K562 (cell line): ENCODE measurements at regions not wholly inside any gene's neighbourhood (a gene's known extent, or its start where the extent isn't known, plus 50 kb on each side); places are given as distances from the start of the nearest gene placed in this dataset.

Experiments used
- ATAC-seq: fragments of 200-7000 bp; cut with Tn5 transposase; 3 replicates; pipeline ENCODE4 v1.9.1; 2020; ENCODE audit warnings: moderate library complexity
- BruUV-seq: library from RNA; stranded (reverse); fragments of 400-500 nt; replicated peaks from 2 replicates; lab custom pipeline; 2021; lab: Mats Ljungman, UMichigan
- CTCF ChIA-PET: fragments of 300-600 bp; formaldehyde crosslinking; extraction: SDS; loops from one replicate; lab custom pipeline; 2021; ENCODE audit warnings: low intra/inter-chr PET ratio; lab: Yijun Ruan, JAX
- POLR2A ChIA-PET: fragments of 300-600, 350-650 bp; sonication (Branson Sonifier 250); formaldehyde crosslinking; extraction: SDS; loops from one replicate; lab custom pipeline; 2021; ENCODE audit warnings: antibody characterized with exemption, inconsistent platforms; lab: Yijun Ruan, JAX
- DNase-seq, 4 experiments: peaks; one replicate each; pipeline versions ENCODE4 v3.0.0 to v3.0.0-alpha.2; 2011 to 2018; ENCODE audit warnings: low spot score in 3 of 4, mixed read lengths in 3 of 4; ENCODE audit errors: extremely low read depth in 1 of 4
- FAIRE-seq: peaks from 2 replicates; lab custom pipeline; 2011; peaks lifted over from hg19 to GRCh38; lab: Jason Lieb, UNC
- H2AFZ ChIP-seq: 2 replicates; pipeline ENCODE4 v1.6.0; 2011; ENCODE audit warnings: low read depth, low read length, control low read depth, inconsistent platforms
- H3K27ac ChIP-seq: fragments of 200-600 bp; 3 replicates; pipeline ENCODE4 v1.8.0; 2011; ENCODE audit warnings: low read depth, mild to moderate bottlenecking, control low read depth, inconsistent platforms, low read length, moderate library complexity, mixed read lengths; ENCODE audit errors: extremely low read depth
- H3K27me3 ChIP-seq, 2 experiments: fragments of 300-600 bp in 1 of 2; 2 replicates in 1 of 2; 3 replicates in 1 of 2; pipeline versions ENCODE4 v1.6.0 to v1.8.0; 2011; ENCODE audit warnings: inconsistent platforms in 2 of 2, low read length in 2 of 2, mild to moderate bottlenecking in 1 of 2, mixed read lengths in 1 of 2, moderate library complexity in 1 of 2; ENCODE audit not compliant: control insufficient read depth in 2 of 2, insufficient read depth in 2 of 2
- H3K36me3 ChIP-seq: fragments of 300-600 bp; 3 replicates; pipeline ENCODE4 v1.8.0; 2011; ENCODE audit warnings: mild to moderate bottlenecking, low read length, inconsistent platforms; ENCODE audit not compliant: control insufficient read depth, insufficient read depth
- H3K4me1 ChIP-seq, 2 experiments: fragments of 200-600 bp in 1 of 2; replicated peaks in 1 of 2; 2 replicates in 1 of 2; 3 replicates in 1 of 2; pipeline versions ENCODE4 v1.5.1 to v1.8.0; 2011; ENCODE audit warnings: inconsistent platforms in 2 of 2, low read length in 2 of 2, mild to moderate bottlenecking in 1 of 2, mixed read lengths in 1 of 2, moderate library complexity in 1 of 2; ENCODE audit not compliant: control insufficient read depth in 2 of 2, insufficient read depth in 2 of 2
- H3K4me2 ChIP-seq: 2 replicates; pipeline ENCODE4 v1.6.1; 2011; ENCODE audit warnings: low read length, control low read depth, inconsistent platforms, mixed read lengths; ENCODE audit not compliant: insufficient read depth
- H3K4me3 ChIP-seq: fragments of 200-600 bp; sonication (generic), shearing (Covaris generic); 2 replicates; pipeline ENCODE4 v1.5.1; 2016; ENCODE audit warnings: control low read depth, inconsistent platforms
- H3K79me2 ChIP-seq: fragments of 200-600 bp; 3 replicates; pipeline ENCODE4 v1.8.0; 2011; ENCODE audit warnings: low read length, inconsistent platforms; ENCODE audit not compliant: control insufficient read depth, insufficient read depth
- H3K9ac ChIP-seq, 2 experiments: 2 replicates each; pipeline versions ENCODE4 v1.6.0 to v1.6.1; 2011; ENCODE audit warnings: low read depth in 2 of 2, low read length in 2 of 2, control low read depth in 1 of 2, inconsistent platforms in 1 of 2, mild to moderate bottlenecking in 1 of 2, mixed read lengths in 1 of 2; ENCODE audit not compliant: insufficient read depth in 1 of 2
- H3K9me1 ChIP-seq: one replicate; pipeline ENCODE4 v1.6.0; 2011; ENCODE audit warnings: inconsistent platforms, mild to moderate bottlenecking, low read length, moderate library complexity; ENCODE audit not compliant: control insufficient read depth, insufficient read depth
- H3K9me3 ChIP-seq: replicated peaks from 2 replicates; pipeline ENCODE4 v1.5.1; 2011; ENCODE audit warnings: low read depth, low read length, inconsistent platforms; ENCODE audit not compliant: control insufficient read depth, insufficient read depth
- H4K20me1 ChIP-seq: replicated peaks from 2 replicates; pipeline ENCODE4 v1.6.1; 2011; ENCODE audit warnings: low read length, inconsistent platforms, mixed read lengths; ENCODE audit not compliant: control insufficient read depth, insufficient read depth
- ARID1B ChIP-seq: fragments of 450-650 bp; IDR thresholded peaks from 2 replicates; pipeline ENCODE4 v1.6.1; 2016; ENCODE audit warnings: antibody characterized with exemption, mild to moderate bottlenecking, inconsistent platforms
- BACH1 ChIP-seq: fragments of 200-800 bp; sonication (Bioruptor generic); IDR thresholded peaks from 2 replicates; pipeline ENCODE4 v1.6.1; 2016; ENCODE audit warnings: missing genetic modification characterization, missing compliant biosample characterization
- CBFA2T3 ChIP-seq: fragments of 450-650 bp; IDR thresholded peaks from 2 replicates; pipeline ENCODE4 v1.6.1; 2017
- ELF2 ChIP-seq: fragments of 250-450 bp; sonication (Bioruptor Pico); IDR thresholded peaks from 2 replicates; pipeline ENCODE4 v1.5.0; 2021; ENCODE audit warnings: mild to moderate bottlenecking
- JUND ChIP-seq, 2 experiments: IDR thresholded peaks; 2 replicates in 1 of 2; 3 replicates in 1 of 2; pipeline ENCODE4 v1.6.1; 2011; ENCODE audit warnings: borderline replicate concordance in 2 of 2, low read depth in 2 of 2, low read length in 2 of 2, improper control_type of control experiment in 1 of 2, missing biosample characterization in 1 of 2, missing genetic modification characterization in 1 of 2, missing genetic modification reagents in 1 of 2
- L3MBTL2 ChIP-seq: fragments of 450-650 bp; IDR thresholded peaks from 2 replicates; pipeline ENCODE4 v1.6.1; 2016; ENCODE audit warnings: mild to moderate bottlenecking, moderate library complexity
- MEF2A ChIP-seq: IDR thresholded peaks from 2 replicates; pipeline ENCODE4 v1.6.1; 2011; ENCODE audit warnings: low read depth, mild to moderate bottlenecking, low read length, moderate library complexity; ENCODE audit not compliant: control insufficient read depth
- MEF2D ChIP-seq: conservative IDR thresholded peaks from 2 replicates; pipeline ENCODE4 v1.6.1; 2016; ENCODE audit warnings: low read depth, missing genetic modification characterization, missing compliant biosample characterization
- MEIS2 ChIP-seq: fragments of 450-650 bp; IDR thresholded peaks from 2 replicates; pipeline ENCODE4 v1.6.1; 2014; ENCODE audit warnings: mild to moderate bottlenecking; ENCODE audit not compliant: partially characterized antibody
- SMARCA4 ChIP-seq: fragments of 450-650 bp; IDR thresholded peaks from 2 replicates; pipeline ENCODE4 v1.6.1; 2016
- ZNF766 ChIP-seq: fragments of 200-800 bp; sonication (Bioruptor generic); conservative IDR thresholded peaks from 2 replicates; pipeline ENCODE4 v1.6.1; 2016; ENCODE audit warnings: missing genetic modification characterization, missing compliant biosample characterization
- WGBS: fragments of 100-300 bp; shearing (Covaris generic); methylation state at CpG from one replicate; pipeline ENCODE4 v1.1.6; 2016; ENCODE audit warnings: low coverage, mixed read lengths; ENCODE audit not compliant: insufficient coverage; ENCODE audit errors: missing lambda C conversion rate; 5-methylcytosine and 5-hydroxymethylcytosine counted together
- in situ Hi-C: fragments of 300-500 bp; cut with MboI; formaldehyde crosslinking; loops from 4 replicates; pipeline ENCODE4 v1.15.0; 2018; ENCODE audit warnings: inconsistent platforms, mixed read lengths
- intact Hi-C: fragments of 100-400 bp; cut with micrococcal nuclease; formaldehyde crosslinking; loops from 2 replicates; pipeline ENCODE4 v1.14.2; 2022
- TF ChIP-seq, protein P1 (sequence below): IDR thresholded peaks from 3 replicates; pipeline ENCODE4 v1.6.1; 2011; ENCODE audit warnings: borderline replicate concordance, mild to moderate bottlenecking; ENCODE audit not compliant: insufficient read length, insufficient read depth
- TF ChIP-seq, protein P2 (sequence below): fragments of 450-650 bp; formaldehyde crosslinking; IDR thresholded peaks from 2 replicates; pipeline ENCODE4 v1.4.0; 2020; ENCODE audit warnings: mild to moderate bottlenecking, mixed read lengths
- TF ChIP-seq, protein P3 (sequence below): IDR thresholded peaks from 2 replicates; pipeline ENCODE4 v1.6.1; 2011; ENCODE audit not compliant: insufficient read length; ENCODE audit errors: extremely low read depth
- TF ChIP-seq, protein P4 (sequence below): fragments of 200-800 bp; sonication (Bioruptor generic); IDR thresholded peaks from 2 replicates; pipeline ENCODE4 v1.6.1; 2017; ENCODE audit warnings: missing genetic modification characterization, missing compliant biosample characterization

- peaks cover 43% of the 10 kb centered on the region for H3K79me2 ChIP-seq
- ATAC-seq: no peak
- peak overlapping the region; percentile 10; the same call in 1 of the 2 replicates for H3K4me2 ChIP-seq
- peak in 1 of 4 experiments; percentile 42 for DNase-seq
- WGBS: 5% methylated on average over 4 of the region's 4 CpGs
- no peak overlapping the region for H3K27ac ChIP-seq
- no peak overlapping the region for H3K4me3 ChIP-seq
- no peaks in the 10 kb centered on the region for H3K9me1 ChIP-seq
- in situ Hi-C loops: no loop called here
- ChIA-PET CTCF (no interaction called here), POLR2A (interaction anchor here (1.7 kb wide), 1 partner anchor 13 kb away, joined by 3 read pairs; no protein-coding TSS in a partner anchor)
- H3K9me3 ChIP-seq: no peaks in the 10 kb centered on the region
- no peak for FAIRE-seq
- peaks cover 6% of the 10 kb centered on the region; the same call in 2 of the 3 replicates for H3K36me3 ChIP-seq
- H3K4me1 ChIP-seq: peaks cover 0 to 6% of the 10 kb centered on the region in 2 experiments; a peak in 2 of 5 replicates
- intact Hi-C loops: loop anchor here (5.0 kb wide), 1 partner anchor 1083 kb away; no protein-coding TSS in a partner anchor
- H3K9ac ChIP-seq: no peak overlapping the region
- H4K20me1 ChIP-seq: no peaks in the 10 kb centered on the region
- H3K27me3 ChIP-seq: no peaks in the 10 kb centered on the region
- no TSS peak for BruUV-seq
- H2AFZ ChIP-seq: peak overlapping the region; percentile 76
- TF ChIP-seq L3MBTL2 (0 out of 2 replicates have a peak, but pooled peaks have one; percentile 9), SMARCA4 (peak; percentile 49; the same call in 1 of the 2 replicates), BACH1 (tag) (0 out of 2 replicates have a peak, but pooled peaks have one; percentile 31), MEIS2 (peak; percentile 25), JUND (IDR thresholded peaks at IDR 0.05; ENCODE audit: borderline replicate concordance, low read depth, low read length) (0 out of 2 replicates have a peak, but pooled peaks have one; percentile 17), JUND (tag; IDR thresholded peaks at IDR 0.05; ENCODE audit: borderline replicate concordance, low read depth, low read length) (no peak), ZNF766 (CRISPR knock-in tag) (peak; percentile 53; the same call in 1 of the 2 replicates), MEF2D (tag) (peak; percentile 45; the same call in 1 of the 2 replicates), CBFA2T3 (peak; percentile 25; the same call in 1 of the 2 replicates), ARID1B (peak; percentile 35; the same call in 1 of the 2 replicates), MEF2A (peak; percentile 63; the same call in 1 of the 2 replicates), ELF2 (peak; percentile 60; the same call in 1 of the 2 replicates)
- TF ChIP-seq, protein P1, sequence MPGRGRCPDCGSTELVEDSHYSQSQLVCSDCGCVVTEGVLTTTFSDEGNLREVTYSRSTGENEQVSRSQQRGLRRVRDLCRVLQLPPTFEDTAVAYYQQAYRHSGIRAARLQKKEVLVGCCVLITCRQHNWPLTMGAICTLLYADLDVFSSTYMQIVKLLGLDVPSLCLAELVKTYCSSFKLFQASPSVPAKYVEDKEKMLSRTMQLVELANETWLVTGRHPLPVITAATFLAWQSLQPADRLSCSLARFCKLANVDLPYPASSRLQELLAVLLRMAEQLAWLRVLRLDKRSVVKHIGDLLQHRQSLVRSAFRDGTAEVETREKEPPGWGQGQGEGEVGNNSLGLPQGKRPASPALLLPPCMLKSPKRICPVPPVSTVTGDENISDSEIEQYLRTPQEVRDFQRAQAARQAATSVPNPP: no peak
- TF ChIP-seq, protein P2, sequence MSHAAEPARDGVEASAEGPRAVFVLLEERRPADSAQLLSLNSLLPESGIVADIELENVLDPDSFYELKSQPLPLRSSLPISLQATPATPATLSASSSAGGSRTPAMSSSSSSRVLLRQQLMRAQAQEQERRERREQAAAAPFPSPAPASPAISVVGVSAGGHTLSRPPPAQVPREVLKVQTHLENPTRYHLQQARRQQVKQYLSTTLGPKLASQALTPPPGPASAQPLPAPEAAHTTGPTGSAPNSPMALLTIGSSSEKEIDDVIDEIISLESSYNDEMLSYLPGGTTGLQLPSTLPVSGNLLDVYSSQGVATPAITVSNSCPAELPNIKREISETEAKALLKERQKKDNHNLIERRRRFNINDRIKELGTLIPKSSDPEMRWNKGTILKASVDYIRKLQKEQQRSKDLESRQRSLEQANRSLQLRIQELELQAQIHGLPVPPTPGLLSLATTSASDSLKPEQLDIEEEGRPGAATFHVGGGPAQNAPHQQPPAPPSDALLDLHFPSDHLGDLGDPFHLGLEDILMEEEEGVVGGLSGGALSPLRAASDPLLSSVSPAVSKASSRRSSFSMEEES: 0 out of 2 replicates have a peak, but pooled peaks have one; percentile 8
- TF ChIP-seq, protein P3, sequence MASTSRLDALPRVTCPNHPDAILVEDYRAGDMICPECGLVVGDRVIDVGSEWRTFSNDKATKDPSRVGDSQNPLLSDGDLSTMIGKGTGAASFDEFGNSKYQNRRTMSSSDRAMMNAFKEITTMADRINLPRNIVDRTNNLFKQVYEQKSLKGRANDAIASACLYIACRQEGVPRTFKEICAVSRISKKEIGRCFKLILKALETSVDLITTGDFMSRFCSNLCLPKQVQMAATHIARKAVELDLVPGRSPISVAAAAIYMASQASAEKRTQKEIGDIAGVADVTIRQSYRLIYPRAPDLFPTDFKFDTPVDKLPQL: no peak
- TF ChIP-seq, protein P4, sequence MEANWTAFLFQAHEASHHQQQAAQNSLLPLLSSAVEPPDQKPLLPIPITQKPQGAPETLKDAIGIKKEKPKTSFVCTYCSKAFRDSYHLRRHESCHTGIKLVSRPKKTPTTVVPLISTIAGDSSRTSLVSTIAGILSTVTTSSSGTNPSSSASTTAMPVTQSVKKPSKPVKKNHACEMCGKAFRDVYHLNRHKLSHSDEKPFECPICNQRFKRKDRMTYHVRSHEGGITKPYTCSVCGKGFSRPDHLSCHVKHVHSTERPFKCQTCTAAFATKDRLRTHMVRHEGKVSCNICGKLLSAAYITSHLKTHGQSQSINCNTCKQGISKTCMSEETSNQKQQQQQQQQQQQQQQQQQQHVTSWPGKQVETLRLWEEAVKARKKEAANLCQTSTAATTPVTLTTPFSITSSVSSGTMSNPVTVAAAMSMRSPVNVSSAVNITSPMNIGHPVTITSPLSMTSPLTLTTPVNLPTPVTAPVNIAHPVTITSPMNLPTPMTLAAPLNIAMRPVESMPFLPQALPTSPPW (CRISPR knock-in tag): peak; percentile 26; the same call in 1 of the 2 replicates
Observed at GRCh38 chr7:119908948-119909347, 364.0 kb upstream of the KCND2 start.
